HG02588 (cell line): ENCODE measurements at regions not wholly inside any gene's neighbourhood (a gene's known extent, or its start where the extent isn't known, plus 50 kb on each side); places are given as distances from the start of the nearest gene placed in this dataset.
A peak's percentile ranks its signal among the peaks of the same experiment; 100 is the strongest.

ENCODE experiments used
- ATAC-seq: cut with Tn5 transposase; IDR thresholded peaks from one replicate; pipeline ENCODE4 v1.9.1; 2021; ENCODE audit warnings: mild to moderate bottlenecking, moderate library complexity; ENCODE audit not compliant: unreplicated experiment

DNA sequence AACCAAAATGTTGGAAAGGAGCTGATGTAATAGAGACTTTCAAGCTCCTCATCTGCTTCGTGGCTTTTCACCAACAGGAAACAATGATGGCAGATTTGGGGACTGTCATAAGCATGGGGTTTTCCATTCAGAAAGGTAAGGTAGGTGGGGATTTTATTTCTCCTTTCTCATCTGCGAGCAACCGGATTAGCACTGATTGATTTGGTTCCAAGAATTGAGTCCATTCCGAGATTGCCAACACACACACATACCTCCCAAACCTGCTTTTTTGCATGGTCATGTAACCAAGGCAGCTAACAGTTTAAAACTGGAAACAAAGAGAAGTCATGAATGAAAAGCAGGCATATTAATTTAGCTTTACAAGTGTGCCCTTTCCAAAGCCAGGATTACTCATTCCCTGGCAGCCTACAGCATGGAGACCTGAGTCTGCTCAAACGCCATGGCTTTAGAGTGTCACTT lies 63.0 kb upstream of the LNX1 start:
- no peak for ATAC-seq

DNA sequence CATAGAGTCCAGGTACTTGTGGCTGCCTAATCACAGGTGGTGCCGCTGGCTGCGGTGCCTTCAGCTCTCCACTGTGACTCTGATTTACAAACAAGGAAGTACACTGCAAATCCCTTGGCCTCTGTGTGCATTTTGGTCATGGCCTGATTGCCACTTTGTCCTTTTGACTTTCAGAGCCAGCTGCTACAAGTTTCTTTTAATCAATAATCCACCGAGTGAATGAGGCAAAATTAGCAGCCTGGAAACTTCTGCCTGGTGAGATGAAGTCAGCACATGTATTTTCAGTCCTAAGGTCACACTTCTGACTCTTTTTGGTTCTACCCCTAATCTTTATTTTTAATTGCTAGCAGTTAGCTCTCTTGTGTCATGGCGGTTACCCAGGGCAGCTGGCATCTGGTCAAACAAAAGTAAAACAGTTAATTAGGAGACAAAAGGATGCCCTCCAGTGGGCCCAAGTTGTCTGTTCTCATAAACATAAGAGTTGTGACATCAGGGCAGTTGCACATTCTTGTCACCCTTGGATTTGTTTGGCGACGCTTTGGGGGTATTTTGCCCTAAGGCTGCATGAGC lies 62.3 kb upstream of the LNX1 start:
- ATAC-seq, result peak; percentile 52

DNA sequence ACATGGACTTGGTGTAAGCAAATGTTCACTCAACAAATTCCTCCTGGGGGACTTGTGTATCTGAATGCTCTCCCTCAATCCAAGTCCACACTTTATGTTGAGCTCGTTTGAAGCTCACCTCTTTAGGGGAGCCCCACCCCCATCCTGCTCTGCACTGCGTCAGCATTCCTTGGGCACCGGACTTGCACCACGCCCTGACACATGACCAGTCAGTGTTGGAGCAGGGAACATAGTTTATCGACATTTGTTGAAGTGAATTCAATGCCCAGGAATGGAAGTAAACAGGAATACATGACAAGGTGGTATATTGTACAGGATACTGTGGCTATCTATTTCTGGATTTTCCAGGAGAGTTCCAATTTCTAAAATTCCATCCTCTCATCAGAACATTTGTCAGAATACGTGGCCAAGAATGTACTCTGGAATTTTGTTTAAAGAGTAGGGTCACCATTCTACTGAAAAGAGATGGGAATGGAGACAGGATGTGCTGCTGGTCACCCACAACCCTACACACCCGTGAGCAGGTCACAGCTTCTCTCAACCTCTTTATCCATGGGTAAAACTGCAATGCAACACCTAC lies 60.0 kb upstream of the LNX1 start:
- ATAC-seq, result no peak

DNA sequence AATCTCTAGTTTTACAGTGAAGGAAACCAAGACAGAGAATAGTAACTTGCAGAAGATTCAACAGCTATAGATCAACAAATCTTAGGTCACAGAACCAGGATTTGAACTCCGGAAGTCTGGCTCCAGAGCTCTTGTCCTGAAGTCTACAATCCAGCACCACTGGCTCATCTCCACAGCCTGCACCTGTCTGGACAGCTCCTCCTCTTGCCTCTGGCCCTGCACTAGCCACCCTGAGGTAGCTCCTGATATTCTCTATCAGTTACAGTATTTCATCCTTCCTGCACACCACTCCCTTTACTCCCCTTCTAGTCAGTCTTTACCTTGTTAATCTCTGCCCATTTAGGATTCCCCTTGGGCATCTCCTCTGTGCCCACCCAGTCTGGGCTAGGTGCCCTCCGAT lies 58.1 kb upstream of the LNX1 start:
- no peak for ATAC-seq

DNA sequence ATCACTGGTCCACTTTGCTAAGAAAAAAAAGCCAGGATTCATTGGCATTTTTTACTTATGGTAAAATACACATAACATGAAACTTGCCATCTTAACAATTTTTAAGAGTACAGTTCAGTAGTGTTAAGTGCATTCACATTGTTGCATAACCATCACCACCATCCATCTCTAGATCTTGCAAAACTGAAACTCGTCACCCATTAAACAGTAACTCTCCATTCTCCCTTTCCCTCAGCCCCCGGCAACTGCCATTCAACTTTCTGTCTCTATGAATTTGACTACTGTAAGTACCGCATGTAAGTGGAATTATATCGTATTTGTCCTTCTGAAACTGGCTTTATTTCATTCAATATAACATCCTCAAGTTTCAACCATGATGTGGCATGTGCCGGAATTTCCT lies 56.3 kb upstream of the LNX1 start:
- no peak for ATAC-seq

DNA sequence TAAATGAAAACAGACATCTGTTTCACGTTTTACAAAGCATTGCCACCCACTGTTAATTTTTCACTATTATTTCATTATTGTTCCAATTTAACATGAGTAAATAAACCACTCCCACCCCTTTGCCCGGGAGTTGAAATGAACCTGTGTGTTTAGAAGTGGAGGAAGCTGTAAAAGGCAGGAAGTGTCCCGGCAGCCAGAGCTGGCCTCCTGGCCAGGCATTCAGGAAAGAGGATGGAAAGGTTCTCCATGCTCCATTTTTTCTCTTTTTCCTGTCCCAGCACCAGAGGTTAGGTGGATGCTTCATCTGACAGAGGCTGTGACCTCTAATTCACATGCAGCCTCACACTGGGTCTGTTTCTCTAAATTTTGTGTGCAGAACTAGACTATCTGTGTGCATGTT lies 55.5 kb upstream of the LNX1 start:
- ATAC-seq, result no peak

DNA sequence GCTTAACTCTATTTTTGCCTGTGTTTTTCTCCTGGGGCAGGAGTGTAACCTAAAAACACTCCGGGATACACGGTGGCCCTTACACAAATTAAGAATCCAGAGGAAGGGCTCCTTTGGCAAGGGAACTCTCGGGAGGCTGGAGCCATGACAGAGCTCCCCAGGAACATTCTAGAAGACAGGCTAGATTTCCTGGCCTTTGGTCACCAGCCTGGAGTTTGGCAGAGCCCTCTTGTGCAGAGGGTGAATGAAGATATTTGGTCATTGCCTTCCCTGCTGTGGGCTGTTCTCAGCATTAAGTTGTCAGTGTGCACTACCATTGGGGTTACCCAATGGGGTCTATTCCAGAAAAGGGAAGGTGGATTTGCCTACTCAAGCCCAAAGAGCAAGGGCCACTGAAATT lies 53.8 kb upstream of the LNX1 start:
- ATAC-seq, result no peak

DNA sequence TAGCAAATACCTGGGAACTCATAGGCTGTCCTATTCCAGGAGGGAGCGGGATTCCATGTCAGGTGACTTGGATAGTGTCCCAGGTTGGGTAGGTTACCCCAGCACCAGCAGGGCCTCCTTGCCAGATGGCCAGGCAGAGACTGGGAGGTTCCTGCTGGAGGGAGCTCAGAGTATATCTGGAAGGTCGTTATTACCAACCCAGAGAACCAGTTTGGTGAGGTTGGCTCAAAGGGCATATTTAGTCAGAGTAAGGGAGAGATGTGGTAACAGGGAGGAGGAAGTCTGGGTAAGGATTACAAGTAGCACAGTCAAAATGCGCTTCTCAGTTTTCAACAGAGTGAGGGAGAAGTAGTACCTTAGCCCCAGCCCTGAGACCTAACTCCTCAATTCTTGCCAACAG lies 53.3 kb upstream of the LNX1 start:
- ATAC-seq, result no peak
